Upper lobe of left lung (tissue), 6 donors: ENCODE measurements at regions not wholly inside any gene's neighbourhood (a gene's known extent, or its start where the extent isn't known, plus 50 kb on each side); places are given as distances from the start of the nearest gene placed in this dataset.

Experiments
- ATAC-seq, 2 donors: fragments of 200-7000 bp; cut with Tn5 transposase; one replicate each; pipeline ENCODE4 v1.9.1; 2022; ENCODE audit warnings: mild to moderate bottlenecking in 2 of 2, moderate library complexity in 2 of 2; ENCODE audit not compliant: low FRiP score in 2 of 2
- DNase-seq, 2 donors: peaks; one replicate each; pipeline ENCODE4 v3.0.0-alpha.2; 2019 to 2020
- H3K27ac ChIP-seq, 4 donors: fragments of 200-600 bp; sonication (generic); one replicate each; pipeline ENCODE4 v1.5.1; 2016 to 2019
- H3K27me3 ChIP-seq, 4 donors: fragments of 200-600 bp; sonication (generic); one replicate each; pipeline ENCODE4 v1.5.1; 2017 to 2019
- H3K36me3 ChIP-seq, 4 donors: fragments of 200-600 bp; sonication (generic); one replicate each; pipeline ENCODE4 v1.5.1; 2016 to 2019
- H3K4me1 ChIP-seq, 4 donors: fragments of 200-600 bp; sonication (generic); one replicate each; pipeline ENCODE4 v1.5.1; 2018 to 2019
- H3K4me3 ChIP-seq, 4 donors: fragments of 200-600 bp; sonication (generic); one replicate each; pipeline ENCODE4 v1.5.1; 2017 to 2019; ENCODE audit warnings: mild to moderate bottlenecking in 2 of 4, moderate library complexity in 1 of 4
- H3K9me3 ChIP-seq, 4 donors: fragments of 200-600 bp; sonication (generic); one replicate each; pipeline ENCODE4 v1.5.1; 2018 to 2019
- CTCF ChIP-seq, 6 experiments: fragments of 450-650 bp in 4 of 6; fragments of 200-600 bp in 2 of 6; sonication (generic) in 2 of 6; IDR thresholded peaks; one replicate each; pipeline ENCODE4 v1.5.1; 2016 to 2019; ENCODE audit warnings: antibody characterized with exemption in 6 of 6
- EP300 ChIP-seq, 4 donors: sonication (generic); formaldehyde crosslinking; IDR thresholded peaks; one replicate each; pipeline ENCODE4 v1.5.1; 2017; ENCODE audit warnings: antibody characterized with exemption in 4 of 4, control low read depth in 2 of 4
- POLR2A ChIP-seq, 4 donors: fragments of 450-650 bp; IDR thresholded peaks; one replicate each; pipeline ENCODE4 v1.5.1; 2016 to 2017; ENCODE audit warnings: antibody characterized with exemption in 4 of 4, mild to moderate bottlenecking in 2 of 4
- POLR2AphosphoS5 ChIP-seq, 2 donors: sonication (generic); formaldehyde crosslinking; IDR thresholded peaks; one replicate each; pipeline ENCODE4 v1.5.1; 2017; ENCODE audit warnings: antibody characterized with exemption in 2 of 2
- WGBS, 2 donors: methylation state at CpG; one replicate each; pipeline ENCODE4 v1.1.5; 2017 to 2018; 5-methylcytosine and 5-hydroxymethylcytosine counted together
- donor health status: DM: no; HTN: no; CAD: no; lungs with moderate emphysema.
- donor health status: DM: no; HTN: yes; CAD: no; lungs with severe emphysema.

GRCh38 chr3:84260596-84260995, 698.2 kb upstream of the CADM2 start:
- WGBS, 2 donors = 68 to 69% methylated on average over 3 of the region's 3 CpGs
- ATAC-seq (no peak), DNase-seq (no peak)
- H3K27me3 ChIP-seq = no peaks in the 10 kb centered on the region
- TF ChIP-seq POLR2A (IDR thresholded peaks at IDR 0.05) = no peak
- TF ChIP-seq POLR2AphosphoS5 (IDR thresholded peaks at IDR 0.05) = no peak
- no peak for TF ChIP-seq EP300 (IDR thresholded peaks at IDR 0.05)
- TF ChIP-seq CTCF (IDR thresholded peaks at IDR 0.05) = no peak
- H3K9me3 ChIP-seq = no peaks in the 10 kb centered on the region
- no peak overlapping the region for H3K27ac ChIP-seq
- no peak overlapping the region for H3K4me3 ChIP-seq
- no peaks in the 10 kb centered on the region for H3K4me1 ChIP-seq
- no peaks in the 10 kb centered on the region for H3K36me3 ChIP-seq

GRCh38 chr3:84265768-84266167, 693.0 kb upstream of the CADM2 start:
- no peak overlapping the region for H3K27ac ChIP-seq
- TF ChIP-seq EP300 (IDR thresholded peaks at IDR 0.05) = no peak
- TF ChIP-seq POLR2AphosphoS5 (IDR thresholded peaks at IDR 0.05) = no peak
- TF ChIP-seq POLR2A (IDR thresholded peaks at IDR 0.05) = no peak
- TF ChIP-seq CTCF (IDR thresholded peaks at IDR 0.05) = no peak
- WGBS, 2 donors = 93% methylated on average over 4 of the region's 4 CpGs
- no peak for ATAC-seq
- peaks cover 0 to 4% (median 0%) of the 10 kb centered on the region in 4 donors for H3K9me3 ChIP-seq
- H3K36me3 ChIP-seq = no peaks in the 10 kb centered on the region
- H3K4me1 ChIP-seq = no peaks in the 10 kb centered on the region
- H3K27me3 ChIP-seq = no peaks in the 10 kb centered on the region
- H3K4me3 ChIP-seq = no peak overlapping the region
- no peak for DNase-seq

- Histone ChIP-seq H3K36me3 (no peaks in the 10 kb centered on the region), H3K27ac (no peak overlapping the region), H3K27me3 (no peaks in the 10 kb centered on the region), H3K4me1 (no peaks in the 10 kb centered on the region), H3K4me3 (no peak overlapping the region), H3K9me3 (no peaks in the 10 kb centered on the region)
- ATAC-seq (no peak), DNase-seq (no peak)
- WGBS, 2 donors = 67 to 74% methylated on average over 2 of the region's 2 CpGs
- TF ChIP-seq POLR2AphosphoS5 (IDR thresholded peaks at IDR 0.05) (no peak), EP300 (IDR thresholded peaks at IDR 0.05) (no peak), POLR2A (IDR thresholded peaks at IDR 0.05) (no peak), CTCF (IDR thresholded peaks at IDR 0.05) (no peak)
Observed at GRCh38 chr3:84275532-84275931, 683.3 kb upstream of the CADM2 start.

- H3K27me3 ChIP-seq = no peaks in the 10 kb centered on the region
- no peak overlapping the region for H3K27ac ChIP-seq
- ATAC-seq = no peak
- no peaks in the 10 kb centered on the region for H3K36me3 ChIP-seq
- no peak for DNase-seq
- TF ChIP-seq POLR2AphosphoS5 (IDR thresholded peaks at IDR 0.05) (no peak), CTCF (IDR thresholded peaks at IDR 0.05) (no peak), EP300 (IDR thresholded peaks at IDR 0.05) (no peak), POLR2A (IDR thresholded peaks at IDR 0.05) (no peak)
- no peaks in the 10 kb centered on the region for H3K4me1 ChIP-seq
- no peak overlapping the region for H3K4me3 ChIP-seq
- H3K9me3 ChIP-seq = no peaks in the 10 kb centered on the region
Observed at GRCh38 chr3:84277562-84278224, 681.1 kb upstream of the CADM2 start.

GRCh38 chr3:84292128-84292527, 666.7 kb upstream of the CADM2 start:
- no peaks in the 10 kb centered on the region for H3K36me3 ChIP-seq
- no peak overlapping the region for H3K4me3 ChIP-seq
- TF ChIP-seq EP300 (IDR thresholded peaks at IDR 0.05) (no peak), POLR2A (IDR thresholded peaks at IDR 0.05) (no peak), POLR2AphosphoS5 (IDR thresholded peaks at IDR 0.05) (no peak), CTCF (IDR thresholded peaks at IDR 0.05) (no peak)
- H3K27ac ChIP-seq = no peak overlapping the region
- no peaks in the 10 kb centered on the region for H3K4me1 ChIP-seq
- no peaks in the 10 kb centered on the region for H3K9me3 ChIP-seq
- DNase-seq (no peak), ATAC-seq (no peak)
- H3K27me3 ChIP-seq = no peaks in the 10 kb centered on the region
- WGBS, 2 donors = 14 to 36% methylated on average over 1 of the region's 1 CpG
